GM18520 (cell line): ENCODE measurements at regions not wholly inside any gene's neighbourhood (a gene's known extent, or its start where the extent isn't known, plus 50 kb on each side); places are given as distances from the start of the nearest gene placed in this dataset.
"Not testable (repeated sequence)": the region's sequence is repeated elsewhere in the genome, so short reads cannot be mapped to it uniquely, and the experiment has no call there.

Source experiments
- ATAC-seq: cut with Tn5 transposase; IDR thresholded peaks from one replicate; pipeline ENCODE4 v1.9.1; 2021; ENCODE audit not compliant: unreplicated experiment

DNA sequence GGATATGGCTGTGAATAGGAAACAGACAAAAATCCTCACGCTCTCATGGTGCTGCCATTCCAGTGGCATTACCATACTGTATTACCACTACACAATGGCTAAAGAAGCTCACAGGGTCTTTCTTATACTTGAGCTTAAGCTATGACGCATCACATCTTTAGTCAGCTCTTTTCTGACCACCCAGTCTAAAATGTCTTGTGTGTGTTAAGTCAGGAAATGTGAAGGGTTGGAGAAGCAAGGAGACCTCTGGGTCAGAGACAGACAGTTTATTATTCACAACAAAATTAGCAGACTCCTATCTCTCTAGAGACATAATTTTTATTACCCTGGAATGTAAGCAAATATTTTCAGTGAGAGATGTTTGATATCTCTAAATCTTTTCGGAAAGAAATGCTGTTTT is 1583.2 kb upstream of the WWC1 start:
- no peak for ATAC-seq

DNA sequence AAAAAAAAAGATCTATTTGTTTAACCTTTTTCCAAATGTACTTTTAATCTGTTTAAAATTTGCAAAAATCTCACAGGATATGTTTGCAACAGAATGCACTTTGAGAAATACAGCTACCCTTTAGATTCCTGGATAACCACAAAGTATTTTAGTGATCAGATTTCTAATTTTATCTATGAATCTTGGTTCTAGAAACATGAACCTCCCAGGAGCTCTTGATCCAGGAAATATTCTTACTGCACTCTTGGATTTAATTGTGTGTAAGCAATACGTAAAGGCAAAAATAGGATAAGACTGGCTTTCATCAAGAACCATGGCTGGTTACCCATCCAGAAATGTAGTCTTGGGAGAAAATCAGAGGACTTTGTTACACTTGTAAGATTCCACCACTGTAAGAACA is 1581.8 kb upstream of the WWC1 start:
- ATAC-seq, result no peak

DNA sequence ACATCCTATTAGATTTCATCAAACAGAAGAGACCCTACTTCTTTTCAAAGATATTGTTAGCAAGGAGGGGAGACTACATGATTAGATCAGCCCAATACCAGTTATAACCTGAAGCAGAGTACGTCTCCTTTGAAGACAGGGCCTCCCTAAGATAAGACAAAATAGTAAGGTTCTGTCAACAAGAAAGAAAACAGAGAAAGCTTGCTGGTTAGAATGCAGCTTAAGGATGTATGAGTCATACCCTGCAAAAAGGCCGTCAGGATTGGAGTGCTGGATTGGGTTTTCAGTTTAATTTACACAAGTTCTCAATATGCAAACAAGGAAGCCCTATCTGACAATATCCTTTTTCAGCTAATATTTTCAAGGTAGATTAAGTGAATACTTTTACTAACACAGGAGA is 1581.2 kb upstream of the WWC1 start:
- no peak for ATAC-seq

DNA sequence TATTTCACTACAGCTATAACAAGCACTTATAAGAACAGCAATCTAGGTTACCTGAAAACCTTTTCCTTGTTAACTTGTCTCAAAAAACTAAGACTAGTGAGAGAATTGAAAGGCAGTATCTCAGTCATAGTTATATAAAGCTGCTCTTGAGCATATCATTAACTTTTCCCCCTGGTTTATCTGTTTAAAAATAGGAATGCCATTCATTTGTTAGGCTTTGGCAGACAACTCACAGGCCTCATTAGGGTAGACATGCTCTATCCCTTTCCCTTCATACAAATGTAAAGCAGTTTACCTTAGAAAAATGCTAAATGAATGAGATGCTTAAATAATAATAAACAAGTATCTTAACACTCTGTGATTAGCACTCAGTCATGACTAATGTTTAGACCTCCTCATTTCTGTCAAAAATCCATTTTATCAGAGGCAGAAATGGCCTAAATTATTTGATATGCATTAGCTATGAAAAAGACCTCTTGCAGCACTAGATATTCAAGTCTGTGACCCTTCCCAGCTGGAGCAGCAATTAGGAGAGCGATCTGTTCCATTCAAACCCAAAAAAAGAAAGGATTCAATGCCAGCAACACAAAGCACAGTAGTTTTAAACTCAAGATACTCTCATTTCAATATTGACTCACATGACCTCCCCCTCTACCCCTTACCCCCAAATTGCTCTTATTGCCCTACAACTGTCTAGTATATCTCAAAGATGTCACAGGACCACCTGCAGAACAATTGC is 1578.8 kb upstream of the WWC1 start:
- no peak for ATAC-seq

DNA sequence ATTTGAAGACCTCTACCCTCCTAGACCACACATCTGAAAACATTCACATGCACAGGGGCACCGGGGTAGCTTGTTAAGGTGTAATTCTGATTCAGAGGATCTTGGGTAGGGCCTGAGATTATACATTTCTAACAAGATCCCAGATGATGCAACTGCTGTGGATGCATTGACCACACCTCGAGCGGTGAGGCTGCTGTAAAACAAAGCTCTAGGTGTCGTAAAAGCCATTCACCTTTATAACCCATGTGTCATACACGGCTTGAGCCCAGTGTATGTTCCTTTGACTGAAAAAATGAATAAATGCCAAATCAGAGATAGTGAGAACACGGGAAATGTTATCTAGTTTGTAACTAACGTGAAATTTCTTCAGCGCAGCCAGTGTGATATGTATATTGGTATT is 1578.2 kb upstream of the WWC1 start:
- ATAC-seq, result no peak

DNA sequence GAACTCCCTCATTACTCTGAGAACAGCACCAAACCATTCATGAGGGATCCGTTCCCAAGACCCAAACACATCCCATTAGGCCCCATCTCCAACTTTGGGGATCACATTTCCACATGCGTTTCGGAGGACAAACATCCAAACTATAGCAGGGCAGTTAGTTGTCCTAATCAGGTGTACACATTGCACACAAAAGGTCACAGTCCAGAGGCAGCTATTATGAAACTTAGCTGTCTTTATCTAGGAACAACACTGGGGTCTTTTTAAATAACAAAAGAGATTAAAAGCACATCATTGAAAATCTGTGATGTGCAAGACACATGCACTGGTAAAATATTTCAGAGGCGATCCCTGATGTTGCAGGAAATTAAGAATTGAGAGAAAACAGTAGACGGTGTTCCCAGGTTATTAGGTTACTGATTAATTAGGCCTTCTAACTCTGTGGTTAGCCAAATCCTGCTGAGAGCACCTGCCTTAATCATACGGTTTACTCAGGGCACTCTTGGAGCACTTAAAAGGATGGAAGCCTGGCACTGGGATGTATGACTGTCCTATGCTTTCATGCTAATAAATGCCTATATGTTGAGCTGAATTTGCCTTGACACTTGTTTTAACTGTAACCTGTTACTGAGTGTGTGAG is 1574.5 kb upstream of the WWC1 start:
- ATAC-seq, result no peak

DNA sequence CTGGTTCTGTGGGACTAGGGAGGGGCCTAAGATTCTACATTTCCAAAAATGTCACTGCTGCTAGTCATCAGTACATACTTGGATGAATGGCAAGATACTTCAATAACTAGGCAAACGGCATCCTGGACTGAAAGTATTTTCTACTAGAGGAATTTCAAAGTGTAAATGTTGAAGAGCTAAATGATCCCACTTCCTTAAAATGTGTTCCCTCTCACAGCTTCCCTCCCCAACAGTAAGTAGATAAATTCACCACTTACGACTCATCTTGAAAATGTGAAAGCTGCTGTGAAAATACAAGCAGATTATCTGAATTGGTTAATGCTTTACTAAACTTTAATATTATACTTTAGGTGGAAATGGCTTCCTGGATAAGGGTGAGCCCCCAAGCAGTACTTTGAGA is 1571.5 kb upstream of the WWC1 start:
- no peak for ATAC-seq

DNA sequence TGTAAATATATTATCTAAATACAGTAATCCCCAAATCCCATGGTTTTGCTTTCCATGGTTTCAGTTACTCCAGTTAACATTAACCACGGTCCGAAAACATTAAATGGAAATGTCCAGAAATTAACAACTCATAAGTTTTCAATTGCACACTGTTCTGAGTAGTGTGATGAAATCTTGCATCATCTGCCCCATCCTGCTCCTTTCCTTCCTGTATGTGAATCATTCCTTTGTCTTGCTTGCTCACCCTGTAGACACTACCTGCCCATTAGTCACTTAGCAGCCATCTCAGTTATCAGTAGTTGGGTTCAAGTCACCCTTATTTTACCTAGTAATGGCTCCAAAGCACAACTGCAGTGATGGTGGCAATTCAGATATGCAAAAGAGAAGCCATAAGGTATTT is 1568.5 kb upstream of the WWC1 start:
- no peak for ATAC-seq

DNA sequence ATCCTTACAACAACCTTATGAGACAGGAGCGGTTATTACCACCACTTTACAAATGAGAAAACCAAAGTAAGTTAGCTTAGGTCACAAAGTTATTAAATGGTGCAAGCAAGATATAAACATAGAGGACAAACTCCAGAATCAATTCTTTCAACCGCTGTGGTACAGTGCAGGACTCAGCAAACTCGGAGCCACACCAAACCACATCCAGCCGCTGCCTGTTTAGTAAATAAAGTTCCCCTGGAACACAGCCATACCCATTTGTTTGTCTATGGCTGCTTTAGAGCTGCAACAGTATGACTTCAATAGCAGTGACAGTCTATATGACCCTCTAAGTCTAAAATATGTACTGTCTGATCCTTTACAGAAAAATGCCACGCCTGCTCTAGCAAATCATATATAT is 1567.2 kb upstream of the WWC1 start:
- no peak for ATAC-seq

DNA sequence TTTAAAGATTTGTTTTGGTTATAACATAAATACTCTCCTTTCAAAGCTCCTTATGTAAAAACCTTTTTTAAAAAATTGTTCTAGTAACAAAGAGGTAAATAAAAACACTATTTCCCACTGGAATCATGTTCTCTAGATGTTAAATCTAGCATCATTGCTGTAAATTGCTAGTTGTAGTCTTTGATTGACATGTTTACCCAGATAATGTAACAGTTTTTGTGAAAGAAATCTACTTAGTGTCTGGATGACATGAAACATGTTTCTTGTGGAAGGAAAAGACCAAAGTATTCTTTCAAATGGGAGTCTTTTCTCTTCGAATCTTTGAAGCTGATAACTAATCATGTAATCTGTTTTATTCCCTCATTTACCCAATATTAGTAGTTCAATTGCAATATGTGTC is 1565.9 kb upstream of the WWC1 start:
- no peak for ATAC-seq

DNA sequence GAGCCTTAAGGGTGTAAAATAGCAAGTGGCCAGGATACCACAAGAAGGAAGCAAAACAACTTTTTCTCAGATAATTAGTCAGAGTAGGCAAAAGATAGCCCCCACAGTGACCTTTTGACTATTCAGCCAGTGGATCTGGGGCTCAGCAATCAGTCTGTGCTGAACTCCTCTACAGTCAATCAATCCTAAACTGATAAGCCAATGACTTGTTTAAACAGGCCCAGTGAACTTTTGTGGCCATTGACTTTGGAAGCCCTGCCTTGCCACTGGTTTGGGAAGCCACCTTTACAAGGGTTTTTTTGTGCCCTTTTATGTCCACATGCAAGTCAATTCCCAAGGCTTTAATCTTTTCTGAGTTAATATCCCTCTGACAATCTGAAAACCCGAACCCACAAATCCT is 1565.0 kb upstream of the WWC1 start:
- ATAC-seq, result no peak

DNA sequence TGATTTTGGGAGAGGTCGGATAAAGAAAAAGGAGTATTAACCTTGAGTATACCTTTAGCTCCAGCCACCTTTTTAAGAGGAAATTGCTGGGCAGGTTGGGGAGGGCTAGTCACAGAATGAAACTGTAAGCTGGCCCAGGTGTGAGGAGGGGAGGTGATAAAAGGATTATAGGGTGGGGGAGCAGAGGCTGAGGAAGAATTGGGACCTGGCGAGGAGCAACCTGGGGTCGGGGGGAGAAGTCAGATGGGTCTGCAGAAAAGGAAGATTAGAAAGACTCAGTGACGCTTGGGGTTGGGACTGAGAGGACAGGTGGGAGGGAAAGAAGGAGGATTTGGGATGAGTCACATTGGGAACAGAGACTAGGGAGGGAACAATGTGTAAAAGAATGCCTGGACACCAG is 1548.5 kb upstream of the WWC1 start:
- ATAC-seq, result not testable (repeated sequence)

DNA sequence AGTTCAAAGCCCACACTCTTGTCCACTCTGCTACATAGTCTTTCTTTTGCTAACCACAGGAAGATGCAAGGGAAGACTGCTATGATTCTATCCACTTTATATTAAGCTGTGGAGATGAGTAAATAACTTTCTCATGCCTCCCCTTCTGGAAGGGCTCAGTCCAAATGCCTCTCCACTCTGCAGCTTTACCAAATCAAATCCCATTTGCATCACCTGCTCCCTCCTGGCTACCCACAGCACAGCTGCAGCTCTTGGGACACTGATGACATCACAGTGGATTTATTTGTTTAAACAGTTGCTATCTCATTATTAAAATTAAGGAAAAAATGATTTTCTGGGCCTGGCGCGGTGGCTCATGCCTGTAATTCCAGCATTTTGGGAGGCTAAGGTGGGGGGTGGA is 1544.9 kb upstream of the WWC1 start:
- no peak for ATAC-seq

DNA sequence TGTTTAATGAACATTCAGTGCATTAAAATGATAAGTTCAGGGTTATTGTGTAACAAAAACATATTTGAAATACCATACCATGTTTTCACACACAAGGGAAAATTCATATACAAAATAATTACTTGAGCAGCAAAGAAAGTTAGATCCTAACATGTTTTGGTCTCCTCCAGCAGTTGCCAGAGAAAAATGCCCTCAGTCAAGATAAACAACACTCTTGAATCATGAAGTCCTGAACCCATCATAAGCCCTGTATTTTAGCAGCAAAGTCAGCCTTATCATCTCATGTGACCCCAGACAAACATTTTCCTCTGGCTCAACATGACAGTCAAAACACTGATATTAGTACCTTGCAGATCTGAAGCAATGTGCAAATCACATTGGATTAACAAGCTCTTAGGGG is 1541.1 kb upstream of the WWC1 start:
- no peak for ATAC-seq

DNA sequence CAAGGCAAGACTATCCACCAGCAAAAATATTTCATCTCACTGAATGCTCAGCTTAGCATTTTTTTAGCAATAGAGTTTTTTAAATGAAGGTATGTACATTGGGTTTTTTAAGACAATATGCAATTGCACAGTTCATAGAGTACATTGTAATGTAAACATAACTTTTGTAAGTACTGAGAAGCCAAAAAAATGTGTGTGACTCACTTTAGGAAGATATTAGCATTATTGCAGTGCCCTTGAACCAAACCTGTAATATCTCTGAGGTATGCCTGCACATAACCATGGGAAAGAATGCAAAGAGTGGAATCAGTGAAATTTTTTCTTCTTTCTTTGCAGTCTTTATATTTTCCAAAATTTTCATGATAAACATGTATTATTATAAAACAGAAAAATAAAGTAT is 1533.3 kb upstream of the WWC1 start:
- ATAC-seq, result no peak

DNA sequence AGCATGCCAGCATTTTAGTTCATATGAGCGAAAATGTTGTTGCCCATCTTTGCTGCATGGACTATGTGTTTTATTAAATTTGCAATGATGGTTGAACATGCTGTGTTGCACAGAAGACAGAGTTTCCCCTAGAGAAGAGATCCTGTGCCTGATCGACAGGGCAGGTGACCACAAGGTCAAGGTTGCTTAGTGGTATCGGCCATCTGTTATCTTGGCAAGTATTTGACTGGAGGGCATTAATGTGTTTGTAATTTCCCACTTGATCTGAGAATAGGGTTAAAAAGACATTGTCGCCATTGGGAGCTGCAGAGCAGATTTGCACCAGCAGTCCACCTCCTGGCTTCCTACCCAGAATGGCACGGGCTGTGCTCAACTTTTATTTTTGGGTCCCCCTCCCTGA is 1523.6 kb upstream of the WWC1 start:
- ATAC-seq, result no peak

DNA sequence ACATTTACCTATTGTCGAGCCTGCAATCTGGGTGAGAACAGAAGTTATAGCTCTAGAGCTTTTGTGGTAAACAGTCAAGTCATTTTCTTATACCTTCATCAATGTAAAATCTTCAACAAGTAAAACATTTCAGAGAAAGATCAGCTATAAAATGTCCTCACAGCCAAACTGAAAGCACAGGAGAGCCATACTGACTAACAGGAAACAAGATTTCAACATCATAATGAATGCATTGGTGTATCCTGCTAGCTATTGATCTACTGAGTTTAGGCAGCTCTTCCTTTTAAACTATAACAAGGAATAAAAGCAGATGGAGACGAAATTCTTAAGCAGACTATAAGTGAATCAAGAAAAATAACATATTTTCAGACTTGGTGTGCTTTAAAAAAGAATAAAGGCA is 1522.9 kb upstream of the WWC1 start:
- no peak for ATAC-seq

DNA sequence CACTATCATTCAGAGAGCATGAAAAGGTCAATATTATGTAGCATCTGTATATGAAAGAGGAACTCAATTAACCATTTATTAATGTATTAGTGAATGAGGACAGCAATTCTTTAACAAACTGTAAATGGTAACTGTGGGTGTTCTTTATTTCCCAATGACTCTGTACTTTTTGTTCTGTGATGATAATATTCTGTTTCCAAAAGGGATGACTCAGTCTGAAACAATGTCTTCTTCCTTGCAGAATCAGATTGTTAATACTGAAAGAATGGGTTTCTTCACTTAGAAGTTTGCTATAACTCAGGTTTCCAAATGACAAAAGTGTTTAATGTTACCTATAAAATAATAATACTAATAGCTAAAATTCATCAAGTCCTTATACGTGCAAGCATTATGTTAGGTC is 1518.7 kb upstream of the WWC1 start:
- ATAC-seq, result no peak

DNA sequence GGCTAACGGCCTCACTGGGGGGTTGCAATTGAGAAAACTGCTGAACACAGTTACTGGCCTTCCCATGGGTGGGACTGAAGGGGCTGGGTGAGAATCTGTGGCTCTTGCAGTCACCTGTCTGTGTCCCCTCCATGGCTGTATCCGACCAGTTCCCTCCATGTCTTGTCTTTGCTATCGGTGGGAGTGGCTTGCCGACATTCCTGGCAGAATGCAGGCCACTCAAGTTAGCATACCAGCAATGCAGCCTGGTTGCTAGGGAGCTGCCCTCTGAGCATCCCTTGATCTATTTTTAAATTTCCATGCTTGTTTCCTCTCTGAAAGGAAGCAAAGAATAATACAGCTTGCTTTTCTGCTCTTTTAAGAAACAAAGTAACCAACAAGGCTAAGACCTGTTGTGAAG is 1509.7 kb upstream of the WWC1 start:
- no peak for ATAC-seq

DNA sequence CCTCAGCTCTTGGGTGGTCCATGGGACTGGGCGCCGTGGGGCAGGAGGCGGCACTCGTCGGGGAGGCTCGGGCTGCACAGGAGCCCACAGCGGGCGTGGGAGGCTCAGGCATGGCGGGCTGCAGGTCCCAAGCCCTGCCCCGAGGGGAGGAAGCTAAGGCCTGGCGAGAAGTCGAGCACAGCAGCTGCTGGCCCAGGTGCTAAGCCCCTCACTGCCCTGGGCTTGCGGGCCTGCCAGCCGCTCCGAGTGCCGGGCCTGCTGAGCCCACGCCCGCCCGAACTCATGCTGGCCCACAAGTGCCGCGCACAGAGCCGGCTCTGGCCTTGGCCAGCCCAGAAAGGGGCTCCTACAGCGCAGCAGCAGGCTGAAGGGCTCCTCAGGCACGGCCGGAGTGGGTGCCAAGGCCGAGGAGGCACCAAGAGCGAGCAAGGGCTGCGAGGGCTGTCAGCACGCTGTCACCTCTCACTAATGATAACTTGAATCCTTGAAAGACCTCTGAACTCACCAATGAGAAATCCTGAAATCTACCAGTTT is 1506.8 kb upstream of the WWC1 start:
- no peak for ATAC-seq

DNA sequence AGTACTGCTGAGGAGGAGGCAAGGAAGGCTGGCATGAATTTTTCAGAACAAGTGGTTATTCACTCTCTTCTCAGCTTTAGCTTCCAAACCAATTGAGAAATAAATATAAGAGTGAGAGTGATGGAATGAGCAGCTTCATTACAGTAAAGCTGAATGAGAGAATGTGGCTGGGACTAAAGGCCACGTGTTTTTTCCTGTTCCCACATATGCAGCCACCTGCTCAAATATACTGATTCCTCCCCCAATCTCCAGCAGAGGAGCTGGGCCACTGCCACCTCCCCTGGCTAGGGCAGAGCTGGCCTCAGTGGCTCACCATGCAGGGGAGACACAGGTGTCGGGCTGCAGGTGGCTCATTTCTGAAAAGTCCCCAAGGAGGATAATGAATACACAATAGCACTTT is 1505.3 kb upstream of the WWC1 start:
- ATAC-seq, result no peak

DNA sequence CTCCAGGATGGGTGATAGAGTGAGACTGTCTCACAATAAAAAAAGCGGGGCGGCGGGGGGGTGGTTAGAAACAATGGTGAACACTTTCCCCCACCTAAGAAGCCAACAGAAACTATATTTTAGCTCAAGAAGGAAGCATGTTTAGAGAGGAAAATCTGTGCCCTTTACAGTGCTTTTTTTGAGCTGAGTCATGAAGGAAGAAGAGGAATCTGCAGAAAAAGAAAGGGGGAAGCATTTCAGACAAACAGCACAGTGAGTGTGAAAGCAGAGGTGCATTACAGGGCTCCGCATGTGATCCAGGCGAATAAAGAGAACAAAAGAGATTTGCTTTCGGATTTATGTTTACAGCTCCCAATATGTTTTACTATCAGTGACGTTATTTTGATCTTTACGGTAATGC is 1504.6 kb upstream of the WWC1 start:
- ATAC-seq, result no peak

DNA sequence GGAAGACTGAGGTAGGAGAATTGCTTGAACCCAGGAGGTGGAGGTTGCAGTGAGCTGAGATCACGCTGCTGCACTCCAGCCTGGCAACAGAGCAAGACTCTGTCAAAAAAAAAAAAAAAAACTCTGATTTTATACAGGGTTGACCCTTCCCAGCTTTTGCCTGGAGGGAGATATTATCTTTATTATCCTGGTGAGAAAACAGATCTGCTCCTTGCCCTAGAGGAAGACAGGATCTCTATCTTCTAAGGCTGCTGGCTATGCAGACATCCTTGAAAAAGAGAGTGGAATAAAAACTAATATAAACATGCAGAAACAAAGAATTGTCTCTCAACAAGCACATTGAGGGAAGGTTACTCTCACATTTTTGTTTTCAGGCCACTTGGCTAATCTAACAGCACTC is 1503.4 kb upstream of the WWC1 start:
- no peak for ATAC-seq
